MM.1S (cell line): ENCODE measurements at regions not wholly inside any gene's neighbourhood (a gene's known extent, or its start where the extent isn't known, plus 50 kb on each side); places are given as distances from the start of the nearest gene placed in this dataset.

ENCODE experiments used
- CTCF ChIP-seq: fragments of 300-600 bp; sonication (generic); IDR thresholded peaks from 2 replicates; pipeline ENCODE4 v1.5.1; 2016; ENCODE audit warnings: antibody characterized with exemption, low read length, mixed read lengths
- EZH2 ChIP-seq: fragments of 300-600 bp; sonication (generic); optimal IDR thresholded peaks from 2 replicates; pipeline ENCODE3; 2017; ENCODE audit warnings: low read depth, mild to moderate bottlenecking, antibody characterized with exemption, low read length, mixed read lengths
- EZH2phosphoT487 ChIP-seq: fragments of 300-600 bp; sonication (generic); IDR thresholded peaks from 2 replicates; pipeline ENCODE4 v1.6.1; 2018; ENCODE audit warnings: antibody characterized with exemption, low read length

DNA sequence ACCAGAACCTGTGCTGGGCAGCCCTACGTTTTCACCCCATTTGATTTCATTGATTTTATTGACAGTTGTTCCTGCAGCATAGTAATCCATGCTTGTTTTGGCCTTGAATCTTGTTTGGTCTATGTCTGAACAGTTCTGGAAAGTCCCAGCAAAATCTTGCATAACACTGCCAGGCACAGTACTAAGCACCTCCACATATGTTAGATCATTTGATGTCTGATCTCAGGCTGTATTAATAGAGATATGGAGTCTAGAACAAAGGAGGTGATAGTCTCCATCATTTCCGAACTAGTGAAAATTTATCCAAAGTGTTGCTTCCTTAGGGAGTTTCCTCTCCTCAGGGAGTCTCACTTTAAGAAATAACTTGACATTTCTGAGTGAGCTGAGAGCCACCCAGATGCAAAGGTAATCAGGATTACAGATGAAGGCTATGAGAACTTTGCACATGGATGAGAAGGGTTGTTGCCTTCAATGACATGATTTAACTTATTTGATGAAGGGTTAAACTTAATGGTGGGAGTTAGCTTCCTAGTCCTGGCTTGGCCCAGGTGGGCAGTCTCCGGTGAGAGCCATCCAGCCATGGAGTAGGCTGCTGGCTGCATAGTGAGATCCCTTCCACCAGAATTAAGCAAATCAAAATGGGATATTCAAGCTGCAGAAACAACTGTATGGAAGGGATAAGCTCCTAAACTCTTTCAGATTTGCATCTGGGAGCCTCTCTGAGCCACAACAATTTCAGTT, 173.8 kb upstream of the MVB12B start:
- TF ChIP-seq CTCF (no peak), EZH2 (no peak), EZH2phosphoT487 (no peak)
